ENCODE measurements at regions not wholly inside any gene's neighbourhood (a gene's known extent, or its start where the extent isn't known, plus 50 kb on each side); places are given as distances from the start of the nearest gene placed in this dataset.

DNA sequence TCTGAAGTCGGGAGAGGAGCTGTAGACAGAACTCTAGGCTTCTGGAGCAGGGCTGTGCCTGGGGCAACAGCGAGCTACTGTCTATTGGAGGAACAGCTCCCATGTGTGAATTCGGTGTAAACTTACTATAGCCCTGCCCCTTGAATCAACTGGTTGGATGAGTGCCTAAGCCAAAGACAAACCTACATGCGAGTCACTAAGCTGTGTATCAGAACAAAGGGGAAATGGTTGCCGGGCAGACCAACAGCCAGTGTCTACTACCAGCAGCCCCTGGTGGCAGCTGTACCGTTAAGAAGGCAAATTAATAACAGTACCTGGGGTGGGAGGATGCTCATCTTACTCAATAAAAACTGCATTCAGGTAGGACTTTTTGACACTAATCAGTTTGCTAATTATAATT lies 343.6 kb downstream of the ACTR3B start:
- Histone ChIP-seq H4K20me1 (ENCODE audit: insufficient read depth, low read length) (no peaks in the 10 kb centered on the region), H3K9ac (ENCODE audit: low read depth, low read length) (no peak overlapping the region), H3K27ac (ENCODE audit: insufficient read depth, low read length) (no peak overlapping the region), H3K56ac (ENCODE audit: extremely low read depth, insufficient read depth, low read length) (no peak overlapping the region), H4K91ac (ENCODE audit: insufficient read depth, low read depth, low read length) (no peak overlapping the region), H3K36me3 (ENCODE audit: control insufficient read depth, insufficient read depth, low read length) (no peaks in the 10 kb centered on the region), H3K4me3 (ENCODE audit: insufficient read depth, low read depth, low read length) (no peak overlapping the region), H3K4me2 (ENCODE audit: low read depth, low read length) (no peak overlapping the region), H3K14ac (replicated peaks; ENCODE audit: low read depth, low read length) (no peak overlapping the region), H2AFZ (replicated peaks; ENCODE audit: low read length, poor library complexity) (no peak overlapping the region), H2BK15ac (ENCODE audit: low read depth, low read length) (no peak overlapping the region), H3K4ac (ENCODE audit: low read depth, low read length) (no peak overlapping the region), H2AK5ac (ENCODE audit: low read depth, low read length) (no peak overlapping the region), H2BK5ac (ENCODE audit: low read depth, low read length, poor library complexity, severe bottlenecking) (no peak overlapping the region), H2BK20ac (ENCODE audit: low read depth, low read length) (no peak overlapping the region), H4K5ac (ENCODE audit: low read depth, low read length) (no peak overlapping the region), H3K18ac (ENCODE audit: low read depth, low read length) (no peak overlapping the region), H3K79me1 (ENCODE audit: low read depth in 1 of 2, low read length in 2 of 2) (no peaks in the 10 kb centered on the region), H2BK120ac (ENCODE audit: low read depth, low read length) (no peak overlapping the region), H3K23ac (ENCODE audit: low read depth, low read length) (no peak overlapping the region), H3K4me1 (ENCODE audit: control insufficient read depth, insufficient read depth, low read length) (no peaks in the 10 kb centered on the region), H3K9me3 (ENCODE audit: control insufficient read depth, insufficient read depth, low read length) (peaks cover 15% of the 10 kb centered on the region), H3K27me3 (ENCODE audit: control insufficient read depth, insufficient read depth, low read length) (no peaks in the 10 kb centered on the region), H4K8ac (ENCODE audit: low read depth in 2 of 2, low read length in 2 of 2) (no peak overlapping the region), H2AK9ac (replicated peaks; ENCODE audit: low read depth, low read length, poor library complexity) (no peak overlapping the region), H3K9me1 (ENCODE audit: insufficient read depth, low read length) (no peaks in the 10 kb centered on the region)
- dilution Hi-C loops (cut with HindIII; ENCODE audit: low sequenced_read_pairs, unreplicated experiment): no loop called here
- no peak for ATAC-seq (ENCODE audit: low read depth)
- WGBS, 2 experiments (ENCODE audit: extremely low coverage in 2 of 2, insufficient read length in 1 of 2): no CpG with 5 or more reads among the region's 6 CpGs
- ChIA-PET CTCF (no interaction called here), POLR2A (ENCODE audit: unreplicated experiment) (no interaction called here)
- TF ChIP-seq FOS (IDR thresholded peaks at IDR 0.05; ENCODE audit: low read depth, low read length) (no peak), MAFK (IDR thresholded peaks at IDR 0.05; ENCODE audit: low read depth, low read length) (no peak), MAZ (IDR thresholded peaks at IDR 0.05; ENCODE audit: borderline replicate concordance, low read depth, low read length) (no peak), RFX5 (IDR thresholded peaks at IDR 0.05; ENCODE audit: low read depth, low read length) (no peak), NFE2L2 (IDR thresholded peaks at IDR 0.05; ENCODE audit: low read depth, low read length) (no peak), RAD21 (IDR thresholded peaks at IDR 0.05; ENCODE audit: low read length) (no peak), CEBPB (IDR thresholded peaks at IDR 0.05; ENCODE audit: low read depth, low read length) (no peak), RCOR1 (IDR thresholded peaks at IDR 0.05; ENCODE audit: insufficient replicate concordance, low read length) (no peak), MXI1 (IDR thresholded peaks at IDR 0.05; ENCODE audit: borderline replicate concordance, low read depth, low read length) (no peak), POLR2A (IDR thresholded peaks at IDR 0.05; ENCODE audit: low read depth, low read length) (no peak), CHD1 (IDR thresholded peaks at IDR 0.05; ENCODE audit: low read depth, low read length) (no peak), SMC3 (IDR thresholded peaks at IDR 0.05; ENCODE audit: low read depth, low read length) (no peak), BHLHE40 (IDR thresholded peaks at IDR 0.05; ENCODE audit: low read depth, low read length) (no peak)
- TF ChIP-seq, protein P1, sequence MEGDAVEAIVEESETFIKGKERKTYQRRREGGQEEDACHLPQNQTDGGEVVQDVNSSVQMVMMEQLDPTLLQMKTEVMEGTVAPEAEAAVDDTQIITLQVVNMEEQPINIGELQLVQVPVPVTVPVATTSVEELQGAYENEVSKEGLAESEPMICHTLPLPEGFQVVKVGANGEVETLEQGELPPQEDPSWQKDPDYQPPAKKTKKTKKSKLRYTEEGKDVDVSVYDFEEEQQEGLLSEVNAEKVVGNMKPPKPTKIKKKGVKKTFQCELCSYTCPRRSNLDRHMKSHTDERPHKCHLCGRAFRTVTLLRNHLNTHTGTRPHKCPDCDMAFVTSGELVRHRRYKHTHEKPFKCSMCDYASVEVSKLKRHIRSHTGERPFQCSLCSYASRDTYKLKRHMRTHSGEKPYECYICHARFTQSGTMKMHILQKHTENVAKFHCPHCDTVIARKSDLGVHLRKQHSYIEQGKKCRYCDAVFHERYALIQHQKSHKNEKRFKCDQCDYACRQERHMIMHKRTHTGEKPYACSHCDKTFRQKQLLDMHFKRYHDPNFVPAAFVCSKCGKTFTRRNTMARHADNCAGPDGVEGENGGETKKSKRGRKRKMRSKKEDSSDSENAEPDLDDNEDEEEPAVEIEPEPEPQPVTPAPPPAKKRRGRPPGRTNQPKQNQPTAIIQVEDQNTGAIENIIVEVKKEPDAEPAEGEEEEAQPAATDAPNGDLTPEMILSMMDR (conservative IDR thresholded peaks at IDR 0.05; ENCODE audit: low read depth, low read length): no peak
- TF ChIP-seq, protein P2, sequence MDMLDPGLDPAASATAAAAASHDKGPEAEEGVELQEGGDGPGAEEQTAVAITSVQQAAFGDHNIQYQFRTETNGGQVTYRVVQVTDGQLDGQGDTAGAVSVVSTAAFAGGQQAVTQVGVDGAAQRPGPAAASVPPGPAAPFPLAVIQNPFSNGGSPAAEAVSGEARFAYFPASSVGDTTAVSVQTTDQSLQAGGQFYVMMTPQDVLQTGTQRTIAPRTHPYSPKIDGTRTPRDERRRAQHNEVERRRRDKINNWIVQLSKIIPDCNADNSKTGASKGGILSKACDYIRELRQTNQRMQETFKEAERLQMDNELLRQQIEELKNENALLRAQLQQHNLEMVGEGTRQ (IDR thresholded peaks at IDR 0.05; ENCODE audit: low read depth, low read length): no peak
- TF ChIP-seq, protein P3, sequence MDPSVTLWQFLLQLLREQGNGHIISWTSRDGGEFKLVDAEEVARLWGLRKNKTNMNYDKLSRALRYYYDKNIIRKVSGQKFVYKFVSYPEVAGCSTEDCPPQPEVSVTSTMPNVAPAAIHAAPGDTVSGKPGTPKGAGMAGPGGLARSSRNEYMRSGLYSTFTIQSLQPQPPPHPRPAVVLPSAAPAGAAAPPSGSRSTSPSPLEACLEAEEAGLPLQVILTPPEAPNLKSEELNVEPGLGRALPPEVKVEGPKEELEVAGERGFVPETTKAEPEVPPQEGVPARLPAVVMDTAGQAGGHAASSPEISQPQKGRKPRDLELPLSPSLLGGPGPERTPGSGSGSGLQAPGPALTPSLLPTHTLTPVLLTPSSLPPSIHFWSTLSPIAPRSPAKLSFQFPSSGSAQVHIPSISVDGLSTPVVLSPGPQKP (IDR thresholded peaks at IDR 0.05; ENCODE audit: borderline replicate concordance, low read depth, low read length): no peak
- no peak for DNase-seq
- intact Hi-C loops (cut with micrococcal nuclease): no loop called here
- in situ Hi-C loops (cut with MboI; ENCODE audit: low sequenced_read_pairs): no loop called here
- BruUV-seq (replicated peaks): no TSS peak
